ENCODE measurements at regions not wholly inside any gene's neighbourhood (a gene's known extent, or its start where the extent isn't known, plus 50 kb on each side); places are given as distances from the start of the nearest gene placed in this dataset.

DNA sequence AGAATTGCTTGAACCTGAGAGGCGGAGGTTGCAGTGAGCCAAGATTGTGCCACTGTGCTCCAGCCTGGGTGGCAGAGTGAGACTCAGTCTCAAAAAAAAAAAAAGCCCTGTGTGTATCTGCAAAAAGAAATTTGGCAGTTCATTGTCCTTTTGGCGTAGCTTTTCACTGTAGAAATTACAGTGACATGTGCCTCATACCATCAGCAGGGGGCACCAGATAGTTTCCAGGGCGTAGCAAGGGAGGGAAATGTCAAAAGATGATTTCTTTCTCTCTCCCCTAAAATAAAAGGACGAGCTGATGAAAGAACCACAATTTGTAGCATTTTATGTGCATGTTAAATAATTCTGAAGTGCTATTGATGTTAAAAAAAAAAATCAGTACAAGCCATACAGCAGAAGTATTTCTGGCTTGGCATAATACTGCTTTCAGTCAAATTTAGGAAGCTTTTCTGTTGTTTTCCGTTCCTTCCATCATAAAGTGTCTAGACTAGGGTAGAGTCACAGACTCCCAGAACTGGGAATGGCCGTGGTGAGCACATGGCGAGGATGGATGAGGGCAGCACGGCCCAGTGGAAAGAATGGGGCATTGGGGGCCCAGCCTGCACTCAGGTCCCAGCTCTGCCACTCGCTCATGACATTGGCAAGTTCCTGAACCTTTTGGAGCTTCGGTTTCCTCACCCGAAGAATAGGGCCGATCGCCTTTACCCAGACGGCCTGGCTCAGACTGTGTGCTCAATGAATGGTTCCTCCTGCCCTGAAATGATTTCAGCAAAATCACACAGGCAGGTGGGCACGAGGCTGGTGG, 59.8 kb upstream of the RPH3AL start:
- DNase-seq, result peak; percentile 50

DNA sequence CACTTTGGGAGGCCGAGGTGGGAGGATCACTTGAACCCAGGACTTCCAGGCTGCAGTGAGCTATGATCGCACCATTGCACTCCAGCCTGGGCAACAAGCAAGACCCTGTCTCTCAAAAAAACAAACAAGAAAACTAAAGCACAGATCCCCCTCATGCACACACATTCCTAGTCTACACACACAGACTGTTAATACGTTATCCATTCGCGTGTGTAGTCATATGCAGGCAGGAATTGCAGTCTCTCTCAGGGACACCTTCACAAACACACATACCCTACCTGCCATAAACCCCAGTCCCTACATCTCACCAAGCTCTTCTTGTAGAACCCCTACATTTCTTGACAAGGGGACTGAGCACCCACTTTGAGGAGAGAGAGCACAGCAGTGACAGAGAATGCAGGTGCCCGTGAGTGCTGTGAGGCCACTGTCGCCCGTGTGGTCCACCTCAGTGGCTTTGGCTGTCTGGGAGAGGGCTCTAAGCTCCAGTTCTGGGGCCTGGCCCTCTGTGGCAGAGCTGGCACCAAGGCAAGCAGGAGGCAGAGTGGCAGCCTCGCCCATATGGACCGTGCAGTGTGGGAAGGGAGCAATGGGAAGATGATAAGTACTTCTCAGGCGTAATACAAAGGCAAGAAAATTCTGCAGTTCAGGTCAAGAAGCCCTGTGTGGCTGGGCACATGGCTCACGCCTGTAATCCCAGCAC, 59.0 kb upstream of the RPH3AL start:
- DNase-seq, result no peak

GRCh38 chr17:410543-411401, 58.2 kb upstream of the RPH3AL start:
- DNase-seq, result no peak

DNA sequence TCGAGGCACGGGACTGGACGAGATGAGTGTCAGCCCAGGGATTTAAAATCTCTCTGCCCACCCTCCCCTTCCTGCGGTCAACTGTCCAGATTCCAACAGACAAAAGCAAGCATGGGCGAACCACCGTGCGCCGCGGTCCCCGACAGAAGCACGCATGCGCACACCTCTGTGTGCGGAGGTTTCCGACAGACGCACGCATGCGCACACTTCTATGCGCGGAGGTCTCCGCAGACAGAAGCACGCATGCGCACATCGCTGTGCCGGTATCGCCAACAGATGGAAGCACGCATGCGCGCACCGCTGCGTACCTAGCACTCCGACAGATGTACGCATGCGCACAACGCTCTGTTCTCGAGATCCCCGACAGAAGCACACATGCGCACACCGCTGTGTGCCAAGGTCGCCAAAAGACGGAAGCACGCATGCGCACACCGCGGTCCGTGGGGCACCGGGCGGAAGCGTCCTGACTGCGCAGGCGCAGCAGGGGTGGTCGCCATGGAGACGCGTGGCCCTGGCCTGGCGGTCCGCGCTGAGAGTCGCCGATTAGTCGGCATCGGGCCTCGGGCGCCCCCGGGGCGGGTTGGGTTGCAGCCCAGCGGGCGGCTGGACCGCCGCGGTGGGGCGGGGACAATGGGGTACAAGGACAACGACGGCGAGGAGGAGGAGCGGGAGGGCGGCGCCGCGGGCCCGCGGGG, 57.4 kb upstream of the RPH3AL start:
- DNase-seq, result peak; percentile 99

DNA sequence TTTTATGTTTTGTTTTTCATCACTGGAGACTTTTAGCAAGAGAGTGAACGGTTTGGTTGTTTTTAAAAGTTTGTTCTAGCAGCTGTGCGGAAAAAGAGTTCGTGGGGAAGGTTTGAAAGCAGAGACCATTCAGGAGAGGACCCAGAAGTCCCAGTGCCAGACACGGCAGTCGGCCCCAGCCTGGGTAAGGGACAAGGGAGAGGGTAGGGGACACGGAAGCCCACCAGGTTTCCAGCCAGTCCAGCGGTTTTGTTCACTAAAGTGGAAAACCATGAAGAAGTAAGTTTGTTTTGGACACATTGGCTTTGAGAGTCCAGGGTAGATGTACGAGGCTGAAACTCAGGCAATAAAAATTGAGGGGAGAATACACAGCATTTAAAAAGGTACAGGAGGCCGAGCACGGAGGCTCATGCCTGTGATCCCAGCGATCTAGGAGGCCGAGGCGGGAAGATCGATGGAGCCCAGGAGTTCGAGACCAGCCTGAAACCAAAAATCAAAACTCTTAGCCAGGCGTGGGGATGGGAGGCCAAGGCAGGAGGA, 56.8 kb upstream of the RPH3AL start:
- DNase-seq, result no peak

GRCh38 chr17:404703-405102, 52.1 kb upstream of the RPH3AL start:
- no peak for DNase-seq

Data from retina (tissue), 1 donor.